Neural crest cell (in vitro differentiated cells): ENCODE measurements at regions not wholly inside any gene's neighbourhood (a gene's known extent, or its start where the extent isn't known, plus 50 kb on each side); places are given as distances from the start of the nearest gene placed in this dataset.
"Not testable (repeated sequence)": the region's sequence is repeated elsewhere in the genome, so short reads cannot be mapped to it uniquely, and the experiment has no call there.

Experiments used
- DNase-seq: peaks from one replicate; pipeline ENCODE4 v3.0.0; 2021; ENCODE audit warnings: low read depth, mixed read lengths, low spot score
- H3K27ac Mint-ChIP-seq: one replicate; pipeline ENCODE4 v1.8.0; 2021; ENCODE audit warnings: mild to moderate bottlenecking, mixed read lengths; ENCODE audit not compliant: unreplicated experiment
- H3K27me3 Mint-ChIP-seq: 2 replicates; pipeline ENCODE4 v1.8.0; 2021; ENCODE audit warnings: low read depth, mild to moderate bottlenecking, mixed read lengths
- H3K36me3 Mint-ChIP-seq: 2 replicates; pipeline ENCODE4 v1.8.0; 2021; ENCODE audit warnings: low read depth, mild to moderate bottlenecking, mixed read lengths
- H3K4me1 Mint-ChIP-seq: 2 replicates; pipeline ENCODE4 v1.8.0; 2021; ENCODE audit warnings: mixed read lengths
- H3K4me3 Mint-ChIP-seq: one replicate; pipeline ENCODE4 v1.8.0; 2021; ENCODE audit warnings: mild to moderate bottlenecking, mixed read lengths
- H3K9me3 Mint-ChIP-seq: 2 replicates; pipeline ENCODE4 v1.8.0; 2021; ENCODE audit warnings: mixed read lengths
- CTCF ChIP-seq: fragments of 200-600 bp; sonication (generic); conservative IDR thresholded peaks from 2 replicates; pipeline ENCODE4 v1.5.0; 2021; ENCODE audit warnings: antibody characterized with exemption, mild to moderate bottlenecking

DNA sequence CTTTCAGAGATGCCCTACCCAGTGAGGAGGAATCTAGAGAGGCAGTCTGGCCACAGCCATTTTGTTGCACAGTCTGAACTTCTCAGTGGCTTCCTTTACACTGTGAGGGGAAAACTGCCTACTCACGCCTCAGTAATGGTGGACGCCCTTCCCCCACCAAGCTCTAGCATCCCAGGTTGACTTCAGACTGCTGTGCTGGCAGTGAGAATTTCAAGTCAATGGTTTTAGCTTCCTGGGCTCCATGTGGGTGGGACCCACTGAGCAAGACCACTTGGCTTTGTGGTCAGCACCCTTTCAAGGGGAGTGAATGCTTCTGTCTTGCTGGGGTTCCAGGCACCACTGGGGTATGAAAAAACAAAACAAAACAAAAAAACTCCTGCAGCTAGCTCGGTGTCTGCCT, 663.2 kb upstream of the ZNF385D start:
- H3K27me3 Mint-ChIP-seq, result peaks cover 2% of the 10 kb centered on the region
- no peaks in the 10 kb centered on the region for H3K36me3 Mint-ChIP-seq
- no peak overlapping the region for H3K4me3 Mint-ChIP-seq
- H3K27ac Mint-ChIP-seq, result no peak overlapping the region
- peaks cover 7% of the 10 kb centered on the region for H3K9me3 Mint-ChIP-seq
- H3K4me1 Mint-ChIP-seq, result peaks cover 7% of the 10 kb centered on the region
- no peak for TF ChIP-seq CTCF
- no peak for DNase-seq

- H3K36me3 Mint-ChIP-seq, H3K27ac Mint-ChIP-seq, H3K4me1 Mint-ChIP-seq, H3K4me3 Mint-ChIP-seq, H3K27me3 Mint-ChIP-seq, DNase-seq, H3K9me3 Mint-ChIP-seq: not testable (repeated sequence)
Observed at GRCh38 chr3:22416838-22417446, 665.9 kb upstream of the ZNF385D start.

GRCh38 chr3:22419261-22419660, 668.3 kb upstream of the ZNF385D start:
- TF ChIP-seq CTCF, result no peak
- Mint-ChIP-seq H3K4me1 (peaks cover 7% of the 10 kb centered on the region), H3K4me3 (no peak overlapping the region), H3K36me3 (no peaks in the 10 kb centered on the region), H3K9me3 (peaks cover 7% of the 10 kb centered on the region), H3K27ac (no peak overlapping the region), H3K27me3 (no peaks in the 10 kb centered on the region)
- no peak for DNase-seq

DNA sequence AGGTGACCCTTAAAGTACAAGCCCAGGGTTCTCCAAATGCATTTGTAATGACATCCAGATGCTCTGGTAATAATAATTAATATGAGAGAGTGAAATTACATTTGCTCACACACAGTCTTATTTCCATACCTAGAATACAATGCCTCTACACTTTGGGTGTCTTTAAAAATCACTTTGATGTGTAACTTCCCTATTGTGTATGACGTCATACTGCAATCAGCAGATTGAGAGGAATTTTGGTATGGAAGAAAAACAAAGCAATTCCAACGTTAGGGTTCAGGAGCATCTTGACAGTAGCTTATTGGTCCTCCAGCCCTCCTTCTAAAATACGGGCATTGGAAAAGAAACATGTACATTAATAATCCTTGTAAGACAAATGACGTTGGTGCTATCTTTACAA, 670.6 kb upstream of the ZNF385D start:
- Mint-ChIP-seq H3K36me3 (no peaks in the 10 kb centered on the region), H3K4me1 (no peaks in the 10 kb centered on the region), H3K4me3 (no peak overlapping the region), H3K27ac (no peak overlapping the region), H3K27me3 (peaks cover 6% of the 10 kb centered on the region), H3K9me3 (peaks cover 2% of the 10 kb centered on the region)
- TF ChIP-seq CTCF, result no peak
- no peak for DNase-seq

GRCh38 chr3:22431334-22431733, 680.3 kb upstream of the ZNF385D start:
- H3K4me1 Mint-ChIP-seq, result no peaks in the 10 kb centered on the region
- DNase-seq, result no peak
- H3K9me3 Mint-ChIP-seq, result no peaks in the 10 kb centered on the region
- H3K27me3 Mint-ChIP-seq, result peaks cover 11% of the 10 kb centered on the region
- no peak for TF ChIP-seq CTCF
- no peak overlapping the region for H3K27ac Mint-ChIP-seq
- no peaks in the 10 kb centered on the region for H3K36me3 Mint-ChIP-seq
- no peak overlapping the region for H3K4me3 Mint-ChIP-seq

DNA sequence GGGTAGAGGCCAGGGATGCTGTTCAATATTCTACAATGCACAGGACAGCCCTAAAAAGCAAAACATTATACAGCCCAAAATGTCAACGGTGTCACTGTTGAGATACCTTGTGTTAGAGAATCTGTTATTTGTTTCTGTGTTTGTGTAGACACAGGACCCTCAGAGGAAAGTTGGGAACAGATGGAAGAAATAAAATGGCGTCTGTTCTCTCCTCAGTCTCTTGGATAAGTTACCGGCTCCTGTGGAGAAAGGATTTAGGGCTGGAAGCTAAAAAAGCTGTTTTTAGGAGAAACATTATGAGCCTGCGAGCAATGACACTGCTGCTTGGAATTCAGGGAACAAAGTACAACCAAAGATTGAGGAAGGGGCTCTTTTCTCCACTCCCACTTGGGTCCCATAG, 688.6 kb upstream of the ZNF385D start:
- DNase-seq, result no peak
- no peak overlapping the region for H3K4me3 Mint-ChIP-seq

More for the DNA sequence above, 688.6 kb upstream of the ZNF385D start:
- Mint-ChIP-seq H3K27ac (no peak overlapping the region), H3K27me3 (no peaks in the 10 kb centered on the region), H3K9me3 (no peaks in the 10 kb centered on the region), H3K36me3 (no peaks in the 10 kb centered on the region), H3K4me1 (no peaks in the 10 kb centered on the region)
- TF ChIP-seq CTCF, result no peak
